ENCODE measurements at regions not wholly inside any gene's neighbourhood (a gene's known extent, or its start where the extent isn't known, plus 50 kb on each side); places are given as distances from the start of the nearest gene placed in this dataset.

DNA sequence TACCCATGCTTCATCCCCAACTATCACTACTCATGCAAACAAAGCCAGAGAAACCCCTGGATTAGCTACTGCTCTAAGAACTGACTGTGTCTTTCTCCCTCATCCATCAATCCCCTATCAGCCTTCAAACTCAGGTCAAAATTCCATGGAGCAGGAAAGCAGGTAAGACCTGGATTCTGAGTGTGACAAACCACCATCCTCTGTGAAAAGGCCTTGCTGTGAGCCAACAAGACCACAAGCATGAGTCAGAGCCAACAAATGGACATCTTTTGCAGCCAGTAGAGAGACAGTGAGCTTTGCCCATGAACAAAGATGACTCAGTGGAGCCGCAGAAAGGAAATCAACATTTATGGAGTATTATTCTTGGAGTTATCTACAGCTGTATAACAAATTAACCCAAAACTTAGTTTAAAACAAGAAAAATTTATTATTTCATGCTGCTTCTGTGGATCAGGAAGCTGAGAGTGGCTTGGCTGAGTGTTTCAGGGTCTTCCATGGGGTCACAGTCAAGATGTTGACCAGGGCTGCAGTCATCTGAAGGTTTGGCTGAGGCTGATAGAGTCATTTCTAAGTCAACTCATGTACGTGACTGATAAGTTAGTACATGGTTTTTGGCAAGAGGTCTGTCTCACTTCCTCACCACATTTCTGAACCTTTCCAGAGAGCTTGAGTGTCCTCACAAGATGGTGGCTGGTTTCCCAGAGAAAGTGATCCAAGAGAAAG lies 61.1 kb downstream of the PITPNM2 start:
- Histone ChIP-seq H3K9me1 (replicated peaks; ENCODE audit: control insufficient read depth, extremely low read depth, insufficient read depth, low read length) (no peaks in the 10 kb centered on the region), H3K79me2 (ENCODE audit: control insufficient read depth, insufficient read depth, low read length) (no peaks in the 10 kb centered on the region), H2AFZ (ENCODE audit: low read depth, low read length) (no peak overlapping the region), H3K4me1 (ENCODE audit: control insufficient read depth, extremely low read depth, insufficient read depth, low read length) (peaks cover 38% of the 10 kb centered on the region), H4K20me1 (replicated peaks; ENCODE audit: control insufficient read depth, extremely low read depth, insufficient read depth, low read length) (no peaks in the 10 kb centered on the region), H3K27me3 (ENCODE audit: control insufficient read depth in 2 of 2, insufficient read depth in 2 of 2, low read length in 2 of 2) (no peaks in the 10 kb centered on the region), H3K9ac (replicated peaks; ENCODE audit: extremely low read depth, insufficient read depth, low read length) (no peak overlapping the region), H3K9me3 (replicated peaks; ENCODE audit: control insufficient read depth, insufficient read depth, low read length) (no peaks in the 10 kb centered on the region), H3K4me3 (replicated peaks in 1 of 3; ENCODE audit: insufficient read depth in 1 of 3, low read depth in 1 of 3, low read length in 3 of 3) (no peak overlapping the region), H3K4me2 (ENCODE audit: insufficient read depth, low read length) (peak overlapping the region; percentile 53), H3K27ac (ENCODE audit: insufficient read depth, low read depth, low read length) (peak overlapping the region; percentile 70), H3K36me3 (ENCODE audit: control insufficient read depth in 2 of 2, extremely low read depth in 1 of 2, insufficient read depth in 2 of 2, low read length in 2 of 2) (no peaks in the 10 kb centered on the region)
- FAIRE-seq (peak; percentile 98), DNase-seq (ENCODE audit: low read depth, low spot score) (peak; percentile 84)
- BruUV-seq (replicated peaks): no TSS peak
- POLR2A ChIA-PET: no interaction called here
- intact Hi-C loops (cut with micrococcal nuclease): loop anchor here (5.0 kb wide), 1 partner anchor 53 kb away; no protein-coding TSS in a partner anchor
- TF ChIP-seq POLR2A (IDR thresholded peaks at IDR 0.05; ENCODE audit: low read depth, low read length) (no peak), GATA2 (IDR thresholded peaks at IDR 0.05; ENCODE audit: insufficient read depth, insufficient read length, low read depth, low read length) (peak; percentile 79), FOS (IDR thresholded peaks at IDR 0.05; ENCODE audit: borderline replicate concordance, insufficient read depth, low read length) (peak; percentile 99), EZH2 (IDR thresholded peaks at IDR 0.05; ENCODE audit: borderline replicate concordance, low read depth, low read length, severe bottlenecking) (no peak), JUN (IDR thresholded peaks at IDR 0.05; ENCODE audit: borderline replicate concordance, insufficient read depth, insufficient read length, low read depth) (peak; percentile 80), POLR2AphosphoS5 (IDR thresholded peaks at IDR 0.05; ENCODE audit: insufficient read depth, low read depth, low read length) (peak; percentile 50), MYC (IDR thresholded peaks at IDR 0.05; ENCODE audit: low read depth, low read length) (no peak)
- TF ChIP-seq, protein P1, sequence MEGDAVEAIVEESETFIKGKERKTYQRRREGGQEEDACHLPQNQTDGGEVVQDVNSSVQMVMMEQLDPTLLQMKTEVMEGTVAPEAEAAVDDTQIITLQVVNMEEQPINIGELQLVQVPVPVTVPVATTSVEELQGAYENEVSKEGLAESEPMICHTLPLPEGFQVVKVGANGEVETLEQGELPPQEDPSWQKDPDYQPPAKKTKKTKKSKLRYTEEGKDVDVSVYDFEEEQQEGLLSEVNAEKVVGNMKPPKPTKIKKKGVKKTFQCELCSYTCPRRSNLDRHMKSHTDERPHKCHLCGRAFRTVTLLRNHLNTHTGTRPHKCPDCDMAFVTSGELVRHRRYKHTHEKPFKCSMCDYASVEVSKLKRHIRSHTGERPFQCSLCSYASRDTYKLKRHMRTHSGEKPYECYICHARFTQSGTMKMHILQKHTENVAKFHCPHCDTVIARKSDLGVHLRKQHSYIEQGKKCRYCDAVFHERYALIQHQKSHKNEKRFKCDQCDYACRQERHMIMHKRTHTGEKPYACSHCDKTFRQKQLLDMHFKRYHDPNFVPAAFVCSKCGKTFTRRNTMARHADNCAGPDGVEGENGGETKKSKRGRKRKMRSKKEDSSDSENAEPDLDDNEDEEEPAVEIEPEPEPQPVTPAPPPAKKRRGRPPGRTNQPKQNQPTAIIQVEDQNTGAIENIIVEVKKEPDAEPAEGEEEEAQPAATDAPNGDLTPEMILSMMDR (IDR thresholded peaks at IDR 0.05; ENCODE audit: extremely low read depth in 1 of 2, insufficient read depth in 1 of 2, low read depth in 1 of 2, low read length in 2 of 2): no peak
- dilution Hi-C loops (cut with MboI; ENCODE audit: extremely low pct_ligation_motif_present, low sequenced_read_pairs): no loop called here
- CTCF ChIA-PET: interaction anchor here (0.6 to 1.5 kb wide), 7 partner anchors 37 to 407 kb away, joined by 3 to 5 read pairs (median 3); partner anchors contain the start of gene PITPNM2

Data from endothelial cell of umbilical vein (primary cell).